Smooth muscle cell (in vitro differentiated cells): ENCODE measurements at regions not wholly inside any gene's neighbourhood (a gene's known extent, or its start where the extent isn't known, plus 50 kb on each side); places are given as distances from the start of the nearest gene placed in this dataset.
"Not testable (repeated sequence)": the region's sequence is repeated elsewhere in the genome, so short reads cannot be mapped to it uniquely, and the experiment has no call there.

Experiments used
- DNase-seq: peaks from one replicate; lab custom pipeline; 2025; ENCODE audit not compliant: unreplicated experiment; lab: John Stamatoyannopoulos, UW
- H2AFZ ChIP-seq: fragments of 200-600 bp; sonication (generic); 2 replicates; pipeline ENCODE4 v1.6.0; 2016; ENCODE audit warnings: antibody characterized with exemption, low read depth, mild to moderate bottlenecking
- H3F3A ChIP-seq: fragments of 200-600 bp; sonication (generic); 2 replicates; pipeline ENCODE4 v1.6.0; 2017; ENCODE audit warnings: antibody characterized with exemption, low read depth
- H3K27ac ChIP-seq: fragments of 200-600 bp; sonication (generic); 2 replicates; pipeline ENCODE4 v1.5.1; 2016; ENCODE audit warnings: low read depth, mild to moderate bottlenecking
- H3K27me3 ChIP-seq: fragments of 200-600 bp; sonication (generic); 2 replicates; pipeline ENCODE4 v1.6.1; 2016; ENCODE audit warnings: low read depth, mild to moderate bottlenecking
- H3K36me3 ChIP-seq: fragments of 200-600 bp; sonication (generic); 2 replicates; pipeline ENCODE4 v1.5.1; 2016; ENCODE audit warnings: low read depth
- H3K4me1 ChIP-seq: fragments of 200-600 bp; sonication (generic); 2 replicates; pipeline ENCODE4 v1.5.1; 2016; ENCODE audit warnings: low read depth
- H3K4me2 ChIP-seq: fragments of 200-600 bp; sonication (generic); 2 replicates; pipeline ENCODE4 v1.6.0; 2016; ENCODE audit warnings: mild to moderate bottlenecking
- H3K4me3 ChIP-seq: fragments of 200-600 bp; sonication (generic); 2 replicates; pipeline ENCODE4 v1.5.1; 2016; ENCODE audit warnings: mild to moderate bottlenecking
- H3K79me2 ChIP-seq: fragments of 200-600 bp; sonication (generic); 2 replicates; pipeline ENCODE4 v1.6.0; 2016; ENCODE audit warnings: low read depth, mild to moderate bottlenecking
- H3K9ac ChIP-seq: fragments of 200-600 bp; sonication (generic); 2 replicates; pipeline ENCODE4 v1.6.0; 2016; ENCODE audit warnings: low read depth
- H3K9me3 ChIP-seq: fragments of 200-600 bp; sonication (generic); replicated peaks from 2 replicates; pipeline ENCODE4 v1.5.1; 2016; ENCODE audit warnings: low read depth
- H4K20me1 ChIP-seq: fragments of 200-600 bp; sonication (generic); 2 replicates; pipeline ENCODE4 v1.6.0; 2016; ENCODE audit warnings: low read depth
- WGBS: methylation state at CpG from one replicate; pipeline ENCODE4 v1.1.7; 2016; ENCODE audit warnings: low lambda C conversion rate; 5-methylcytosine and 5-hydroxymethylcytosine counted together
- TF ChIP-seq, protein P1 (sequence below): fragments of 200-600 bp; sonication (generic); IDR thresholded peaks from 2 replicates; pipeline ENCODE4 v1.5.1; 2017; ENCODE audit warnings: borderline replicate concordance, mild to moderate bottlenecking, antibody characterized with exemption; ENCODE audit not compliant: insufficient read depth, poor library complexity, severe bottlenecking

- Histone ChIP-seq H3K4me1 (peaks cover 3% of the 10 kb centered on the region), H3K27ac (no peak overlapping the region), H3K36me3 (no peaks in the 10 kb centered on the region), H2AFZ (no peak overlapping the region), H3K79me2 (no peaks in the 10 kb centered on the region), H3K4me3 (no peak overlapping the region), H3K27me3 (no peaks in the 10 kb centered on the region), H3K9me3 (no peaks in the 10 kb centered on the region), H4K20me1 (no peaks in the 10 kb centered on the region), H3K4me2 (no peak overlapping the region), H3K9ac (no peak overlapping the region), H3F3A (no peaks in the 10 kb centered on the region)
- no peak for DNase-seq
- 93% methylated on average over 6 of the region's 6 CpGs for WGBS
- TF ChIP-seq, protein P1, sequence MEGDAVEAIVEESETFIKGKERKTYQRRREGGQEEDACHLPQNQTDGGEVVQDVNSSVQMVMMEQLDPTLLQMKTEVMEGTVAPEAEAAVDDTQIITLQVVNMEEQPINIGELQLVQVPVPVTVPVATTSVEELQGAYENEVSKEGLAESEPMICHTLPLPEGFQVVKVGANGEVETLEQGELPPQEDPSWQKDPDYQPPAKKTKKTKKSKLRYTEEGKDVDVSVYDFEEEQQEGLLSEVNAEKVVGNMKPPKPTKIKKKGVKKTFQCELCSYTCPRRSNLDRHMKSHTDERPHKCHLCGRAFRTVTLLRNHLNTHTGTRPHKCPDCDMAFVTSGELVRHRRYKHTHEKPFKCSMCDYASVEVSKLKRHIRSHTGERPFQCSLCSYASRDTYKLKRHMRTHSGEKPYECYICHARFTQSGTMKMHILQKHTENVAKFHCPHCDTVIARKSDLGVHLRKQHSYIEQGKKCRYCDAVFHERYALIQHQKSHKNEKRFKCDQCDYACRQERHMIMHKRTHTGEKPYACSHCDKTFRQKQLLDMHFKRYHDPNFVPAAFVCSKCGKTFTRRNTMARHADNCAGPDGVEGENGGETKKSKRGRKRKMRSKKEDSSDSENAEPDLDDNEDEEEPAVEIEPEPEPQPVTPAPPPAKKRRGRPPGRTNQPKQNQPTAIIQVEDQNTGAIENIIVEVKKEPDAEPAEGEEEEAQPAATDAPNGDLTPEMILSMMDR, result no peak
Observed at GRCh38 chr7:94706996-94707740, 51.2 kb upstream of the SGCE start.

DNA sequence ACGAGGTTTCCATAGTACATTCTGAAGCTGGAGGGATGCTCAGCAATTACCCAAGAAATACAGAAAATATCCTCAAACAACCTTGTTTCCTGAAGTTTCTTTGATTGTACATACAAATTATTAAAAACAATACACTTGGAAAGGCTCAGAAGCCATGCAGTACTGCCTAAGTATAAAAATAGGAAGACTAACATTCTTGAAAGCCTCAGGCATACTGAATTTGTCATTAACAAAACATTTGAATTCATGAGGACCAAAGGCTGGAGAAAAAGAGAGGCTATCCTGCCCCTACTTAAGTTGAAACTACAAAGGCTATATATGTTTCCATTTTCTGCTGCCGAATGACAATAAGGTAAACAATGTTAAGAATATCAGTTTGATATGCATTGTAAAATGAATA is 54.3 kb upstream of the SGCE start:
- Histone ChIP-seq H4K20me1 (no peaks in the 10 kb centered on the region), H3K4me1 (no peaks in the 10 kb centered on the region), H3K4me3 (no peak overlapping the region), H3K4me2 (no peak overlapping the region), H3K9ac (no peak overlapping the region), H3F3A (no peaks in the 10 kb centered on the region), H3K27ac (no peak overlapping the region), H2AFZ (no peak overlapping the region), H3K79me2 (no peaks in the 10 kb centered on the region), H3K27me3 (no peaks in the 10 kb centered on the region), H3K9me3 (no peaks in the 10 kb centered on the region), H3K36me3 (no peaks in the 10 kb centered on the region)
- 89% methylated on average over 2 of the region's 2 CpGs for WGBS
- DNase-seq, result no peak
- TF ChIP-seq, protein P1, result no peak

GRCh38 chr7:94722360-94722759 is 66.4 kb upstream of the SGCE start:
- not testable (repeated sequence) for H3K4me2 ChIP-seq, H3K36me3 ChIP-seq, H3F3A ChIP-seq, H3K27ac ChIP-seq, H3K9me3 ChIP-seq, DNase-seq, H3K4me1 ChIP-seq, H2AFZ ChIP-seq, H3K79me2 ChIP-seq, H4K20me1 ChIP-seq, H3K4me3 ChIP-seq, H3K9ac ChIP-seq, H3K27me3 ChIP-seq
- 97% methylated on average over 8 of the region's 8 CpGs for WGBS

DNA sequence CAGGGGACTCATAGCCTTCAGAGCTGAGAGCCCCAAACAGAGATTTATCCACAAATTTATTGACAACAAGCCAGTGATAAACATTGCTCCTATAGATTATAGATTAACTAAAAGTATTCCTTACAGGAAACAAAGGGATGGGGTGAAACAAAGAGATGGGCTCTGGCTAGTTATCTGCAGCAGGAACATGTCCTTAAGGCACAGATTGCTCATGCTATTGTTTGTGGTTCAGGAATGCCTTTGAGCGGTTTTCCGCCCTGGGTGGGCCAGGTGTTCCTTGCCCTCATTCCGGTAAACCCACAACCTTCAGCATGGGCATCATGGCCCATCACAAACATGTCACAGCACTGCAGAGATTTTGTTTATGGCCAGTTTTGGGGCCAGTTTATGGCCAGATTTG is 73.0 kb upstream of the SGCE start:
- not testable (repeated sequence) for H3K27ac ChIP-seq, H3K36me3 ChIP-seq, H3K4me3 ChIP-seq, H3K4me2 ChIP-seq, H4K20me1 ChIP-seq, H3K9me3 ChIP-seq, H3K4me1 ChIP-seq, H3K79me2 ChIP-seq, H3K27me3 ChIP-seq, DNase-seq, H2AFZ ChIP-seq, H3K9ac ChIP-seq, H3F3A ChIP-seq
- 89% methylated on average over 3 of the region's 3 CpGs for WGBS

DNA sequence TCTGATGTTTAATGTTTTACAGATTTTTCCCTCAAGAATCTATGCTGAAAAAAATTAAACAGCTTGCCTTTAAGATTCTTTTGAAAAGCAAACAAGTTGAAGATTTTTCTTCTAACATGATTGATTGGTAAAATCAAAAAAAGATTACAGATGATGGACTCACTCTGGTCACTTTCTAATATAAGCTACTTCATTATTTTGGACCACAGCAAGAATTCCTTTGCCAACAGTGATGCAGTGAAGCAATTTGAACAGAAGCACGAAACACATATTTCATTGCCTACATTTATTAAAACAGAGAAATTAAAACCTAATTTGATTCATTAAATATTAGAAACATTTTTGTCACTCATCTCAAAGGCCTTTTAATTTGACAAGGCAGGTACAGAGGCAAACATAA is 82.1 kb upstream of the SGCE start:
- Histone ChIP-seq H3K9ac (no peak overlapping the region), H3K4me2 (no peak overlapping the region), H3K27ac (no peak overlapping the region), H2AFZ (no peak overlapping the region), H3F3A (no peaks in the 10 kb centered on the region), H3K27me3 (no peaks in the 10 kb centered on the region), H3K4me1 (no peaks in the 10 kb centered on the region), H3K9me3 (no peaks in the 10 kb centered on the region), H3K36me3 (no peaks in the 10 kb centered on the region), H3K4me3 (no peak overlapping the region), H3K79me2 (no peaks in the 10 kb centered on the region), H4K20me1 (no peaks in the 10 kb centered on the region)
- TF ChIP-seq, protein P1, result no peak
- 97% methylated on average over 1 of the region's 1 CpG for WGBS
- no peak for DNase-seq
